GM12873 (cell line): ENCODE measurements at regions not wholly inside any gene's neighbourhood (a gene's known extent, or its start where the extent isn't known, plus 50 kb on each side); places are given as distances from the start of the nearest gene placed in this dataset.

Experiments used
- TF ChIP-seq, protein P1 (sequence below): IDR thresholded peaks from 2 replicates; pipeline ENCODE4 v1.5.1; 2012; ENCODE audit warnings: low read depth, mild to moderate bottlenecking, moderate library complexity, low read length, control low read depth; ENCODE audit not compliant: insufficient read depth; ENCODE audit errors: missing control alignments

DNA sequence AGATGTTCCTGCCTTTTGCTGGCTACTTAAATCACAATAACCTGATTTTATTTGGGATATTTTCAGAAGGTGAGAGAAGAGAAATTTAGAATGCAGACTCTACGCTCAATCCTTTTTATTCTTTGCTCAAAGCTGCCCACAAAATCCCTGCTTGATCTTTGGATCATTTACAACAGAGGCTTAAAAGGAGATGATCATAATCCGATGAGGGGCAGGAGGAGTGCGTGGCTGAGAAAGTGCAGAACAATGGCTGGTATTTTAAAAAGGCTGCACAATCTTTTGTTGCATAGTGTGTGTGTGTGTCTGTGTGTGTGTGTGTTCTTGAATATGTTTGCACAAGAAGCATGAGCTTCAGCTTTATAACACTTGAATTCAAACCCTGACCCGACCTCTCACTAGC lies 256.3 kb upstream of the MYT1L start:
- TF ChIP-seq, protein P1, sequence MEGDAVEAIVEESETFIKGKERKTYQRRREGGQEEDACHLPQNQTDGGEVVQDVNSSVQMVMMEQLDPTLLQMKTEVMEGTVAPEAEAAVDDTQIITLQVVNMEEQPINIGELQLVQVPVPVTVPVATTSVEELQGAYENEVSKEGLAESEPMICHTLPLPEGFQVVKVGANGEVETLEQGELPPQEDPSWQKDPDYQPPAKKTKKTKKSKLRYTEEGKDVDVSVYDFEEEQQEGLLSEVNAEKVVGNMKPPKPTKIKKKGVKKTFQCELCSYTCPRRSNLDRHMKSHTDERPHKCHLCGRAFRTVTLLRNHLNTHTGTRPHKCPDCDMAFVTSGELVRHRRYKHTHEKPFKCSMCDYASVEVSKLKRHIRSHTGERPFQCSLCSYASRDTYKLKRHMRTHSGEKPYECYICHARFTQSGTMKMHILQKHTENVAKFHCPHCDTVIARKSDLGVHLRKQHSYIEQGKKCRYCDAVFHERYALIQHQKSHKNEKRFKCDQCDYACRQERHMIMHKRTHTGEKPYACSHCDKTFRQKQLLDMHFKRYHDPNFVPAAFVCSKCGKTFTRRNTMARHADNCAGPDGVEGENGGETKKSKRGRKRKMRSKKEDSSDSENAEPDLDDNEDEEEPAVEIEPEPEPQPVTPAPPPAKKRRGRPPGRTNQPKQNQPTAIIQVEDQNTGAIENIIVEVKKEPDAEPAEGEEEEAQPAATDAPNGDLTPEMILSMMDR = no peak

DNA sequence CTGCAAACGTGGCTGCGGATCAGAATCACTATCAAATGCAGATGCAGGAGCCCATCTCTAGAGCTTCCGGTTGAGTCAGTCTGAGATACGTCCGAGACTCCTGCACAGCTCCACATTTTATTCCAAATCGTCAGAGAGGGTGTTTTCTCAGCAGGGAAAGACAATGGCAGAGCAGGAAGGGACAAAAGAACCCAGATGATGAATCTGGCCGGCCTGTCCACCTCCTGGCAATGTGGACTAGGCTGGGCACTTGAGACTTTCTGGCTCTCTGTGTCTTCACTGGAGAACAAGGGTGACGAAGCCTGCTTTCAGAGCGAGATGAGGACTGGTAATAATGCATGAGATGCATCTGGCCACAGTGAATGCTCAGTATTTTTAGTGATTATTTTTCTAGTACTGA lies 255.9 kb upstream of the MYT1L start:
- TF ChIP-seq, protein P1 = no peak

DNA sequence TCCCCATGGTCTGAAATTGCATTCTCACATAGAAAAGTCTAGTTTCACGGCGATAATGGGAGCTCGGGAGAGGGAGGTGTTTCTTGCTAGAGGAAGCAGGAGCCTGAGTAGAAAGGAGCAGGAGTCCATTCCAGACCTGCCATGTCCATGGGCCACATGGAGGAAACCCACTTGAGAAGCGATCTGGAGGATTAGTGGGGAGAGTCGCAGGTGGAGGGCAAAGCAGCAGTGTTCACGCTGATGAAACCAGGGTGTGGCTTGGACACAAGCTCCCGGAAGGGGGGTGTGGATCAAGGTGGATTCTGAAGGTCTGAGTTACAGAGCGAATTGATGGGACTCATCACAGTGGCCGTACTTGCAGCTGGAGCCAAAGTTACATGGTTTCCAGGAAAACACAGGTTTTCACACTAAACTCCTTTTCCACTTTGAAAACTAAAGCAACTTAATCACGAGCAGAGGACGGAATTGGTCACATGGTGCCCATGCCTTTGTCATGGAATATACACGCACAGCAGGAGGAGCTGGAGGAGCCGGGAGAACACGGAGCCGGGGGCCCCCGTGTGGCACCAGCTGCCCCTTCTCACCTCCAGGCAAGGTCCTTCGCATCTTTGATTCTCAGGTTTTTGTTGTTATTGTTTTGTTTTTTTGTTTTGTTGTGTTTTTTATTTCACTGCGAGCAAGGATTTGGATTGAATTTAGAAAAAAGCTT lies 255.1 kb upstream of the MYT1L start:
- TF ChIP-seq, protein P1 = no peak

DNA sequence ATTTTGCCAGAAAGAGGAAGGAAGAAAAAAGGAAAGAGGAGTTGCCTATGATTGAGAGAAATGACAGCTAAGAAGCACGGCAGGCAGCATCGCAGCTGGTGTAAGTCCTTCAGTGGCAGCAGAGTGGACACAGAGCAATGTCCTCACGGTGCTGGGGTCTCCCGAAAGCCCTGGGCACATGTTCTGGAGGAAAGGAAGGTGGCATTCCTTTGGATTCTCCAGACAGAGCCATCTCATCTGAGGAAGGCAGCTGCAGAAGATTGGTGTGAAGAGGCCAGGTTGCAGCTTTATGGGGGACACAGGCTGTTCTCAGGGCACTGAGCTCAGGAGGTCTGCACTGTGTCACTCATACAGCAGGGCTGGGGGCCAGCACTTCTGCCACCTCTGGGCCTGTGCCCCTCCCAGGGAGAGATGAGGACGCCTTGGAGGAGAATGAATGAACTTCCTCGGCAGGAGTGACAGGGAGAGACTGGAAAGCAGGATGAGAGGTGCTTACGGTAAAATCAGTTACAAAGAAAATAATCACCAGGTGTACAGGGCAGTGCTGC lies 252.0 kb upstream of the MYT1L start:
- TF ChIP-seq, protein P1 = no peak

DNA sequence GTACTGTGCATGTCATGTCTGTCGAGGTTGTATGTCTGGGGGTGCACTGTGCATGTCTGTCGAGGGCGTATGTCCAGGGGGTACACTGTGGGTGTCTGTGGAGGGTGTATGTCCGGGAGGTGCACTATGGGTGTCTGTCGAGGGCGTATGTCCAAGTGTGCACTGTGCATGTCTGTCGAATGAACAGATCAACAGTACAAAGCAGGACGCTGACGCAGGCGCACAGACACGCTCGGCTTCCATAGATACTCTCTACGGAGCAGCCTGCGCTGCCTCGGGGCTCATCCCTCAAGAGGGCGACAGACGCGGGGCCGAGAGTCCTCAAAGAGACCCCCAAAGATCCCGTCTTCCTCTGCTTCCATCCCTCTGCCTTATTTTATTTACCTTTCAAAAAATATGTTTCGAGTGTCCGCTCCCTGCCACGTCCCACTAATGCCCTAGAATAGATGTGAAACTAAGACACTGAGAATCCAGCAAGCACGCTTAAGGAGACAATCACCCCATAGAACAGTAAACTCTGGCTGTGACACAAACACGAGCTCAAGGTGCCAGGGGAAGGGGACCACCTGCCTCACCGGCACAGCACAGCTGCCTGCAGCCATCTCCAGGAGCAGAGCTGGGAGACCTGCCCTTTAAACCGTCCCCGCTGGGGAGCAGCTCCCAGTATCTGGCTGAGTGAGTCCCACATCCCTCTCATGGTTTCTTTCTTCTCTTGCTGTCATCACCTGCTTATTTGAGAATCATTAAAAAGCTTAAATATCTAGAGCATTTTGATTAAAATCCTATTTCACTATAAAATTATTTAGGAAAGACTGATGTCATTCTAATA lies 250.5 kb upstream of the MYT1L start:
- TF ChIP-seq, protein P1 = no peak

DNA sequence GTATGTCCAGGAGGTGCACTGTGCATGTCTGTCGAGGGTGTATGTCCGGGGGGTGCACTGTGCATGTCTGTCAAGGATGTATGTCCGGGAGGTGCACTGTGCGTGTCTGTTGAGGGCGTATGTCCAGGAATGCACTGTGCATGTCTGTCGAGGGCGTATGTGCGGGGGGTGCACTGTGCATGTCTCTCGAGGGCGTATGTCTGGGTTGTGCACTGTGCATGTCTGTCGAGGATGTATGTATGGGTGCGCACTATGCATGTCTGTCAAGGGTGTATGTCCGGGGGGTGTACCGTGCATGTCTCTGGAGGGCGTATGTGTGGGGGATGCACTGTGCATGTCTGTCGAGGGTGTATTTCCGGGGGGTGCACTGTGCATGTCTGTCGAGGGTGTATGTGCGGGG lies 249.3 kb upstream of the MYT1L start:
- TF ChIP-seq, protein P1 = no peak

DNA sequence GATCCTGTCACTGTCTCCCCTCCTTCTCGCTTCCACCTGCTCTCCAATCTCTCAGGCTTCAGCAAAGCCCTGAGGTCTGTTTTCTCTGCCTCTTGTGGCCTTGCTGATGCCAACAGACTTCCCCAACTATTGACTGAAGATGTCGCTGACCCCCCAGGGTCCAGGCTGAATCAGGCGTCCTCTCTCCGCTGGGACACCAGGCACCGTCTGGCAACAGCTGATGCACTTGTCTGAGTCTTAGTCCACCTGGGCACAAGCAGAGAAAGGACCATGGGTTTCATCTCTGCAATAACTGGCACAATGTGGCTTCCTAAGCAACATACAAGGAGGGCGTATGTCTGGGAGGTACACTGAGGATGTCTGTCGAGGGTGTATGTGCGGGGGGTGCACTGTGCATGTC lies 248.7 kb upstream of the MYT1L start:
- TF ChIP-seq, protein P1 = no peak
